Ovary (tissue), 1 donor: ENCODE measurements at regions not wholly inside any gene's neighbourhood (a gene's known extent, or its start where the extent isn't known, plus 50 kb on each side); places are given as distances from the start of the nearest gene placed in this dataset.

Source experiments
- EP300 ChIP-seq: sonication (generic); formaldehyde crosslinking; IDR thresholded peaks from one replicate; pipeline ENCODE4 v1.6.1; 2017; ENCODE audit warnings: antibody characterized with exemption
- POLR2A ChIP-seq: fragments of 450-650 bp; IDR thresholded peaks from one replicate; pipeline ENCODE4 v1.6.1; 2017; ENCODE audit warnings: antibody characterized with exemption, mild to moderate bottlenecking, moderate library complexity

DNA sequence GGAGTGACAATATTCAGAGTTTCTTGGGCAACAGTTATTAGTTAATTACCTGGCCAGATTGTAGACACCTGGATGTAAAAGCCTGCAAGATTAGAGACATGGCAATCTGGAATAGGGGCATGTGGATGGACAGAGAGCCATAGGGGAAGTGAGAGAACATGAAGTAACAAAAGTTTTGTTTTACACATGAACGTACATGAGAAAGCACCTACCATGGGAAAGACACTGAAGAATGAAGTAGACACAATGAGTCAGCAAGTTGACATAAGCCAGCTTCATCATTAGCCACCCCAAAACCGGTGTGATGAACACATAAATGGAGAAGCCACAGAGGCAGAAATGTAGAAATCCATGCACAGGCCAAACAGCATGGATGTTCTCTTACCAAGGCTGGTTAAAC is 462.1 kb upstream of the C1orf87 start:
- TF ChIP-seq POLR2A (no peak), EP300 (no peak)
